Trophoblast cell (in vitro differentiated cells and primary cell): ENCODE measurements at regions not wholly inside any gene's neighbourhood (a gene's known extent, or its start where the extent isn't known, plus 50 kb on each side); places are given as distances from the start of the nearest gene placed in this dataset.

Experiments used
- DNase-seq, 2 donors: peaks; one replicate each; pipeline ENCODE4 v3.0.0-alpha.2; 2016
- H2AFZ ChIP-seq: 2 replicates; pipeline ENCODE4 v1.6.1; 2013; ENCODE audit warnings: low read length, moderate library complexity, mild to moderate bottlenecking; ENCODE audit not compliant: insufficient read depth, poor library complexity
- H2AK5ac ChIP-seq: 2 replicates; pipeline ENCODE4 v1.6.1; 2013; ENCODE audit warnings: mild to moderate bottlenecking, low read length
- H2BK120ac ChIP-seq: 2 replicates; pipeline ENCODE4 v1.6.1; 2013; ENCODE audit warnings: low read length, mild to moderate bottlenecking, moderate library complexity; ENCODE audit not compliant: insufficient read depth, poor library complexity
- H2BK12ac ChIP-seq: 2 replicates; pipeline ENCODE4 v1.6.1; 2013; ENCODE audit warnings: mild to moderate bottlenecking, low read length, moderate library complexity
- H2BK5ac ChIP-seq: 2 replicates; pipeline ENCODE4 v1.6.1; 2013; ENCODE audit warnings: low read length, low read depth, moderate library complexity, mild to moderate bottlenecking; ENCODE audit not compliant: poor library complexity
- H3K14ac ChIP-seq: 2 replicates; pipeline ENCODE4 v1.6.1; 2013; ENCODE audit warnings: mild to moderate bottlenecking, low read length
- H3K18ac ChIP-seq: 2 replicates; pipeline ENCODE4 v1.6.1; 2013; ENCODE audit warnings: mild to moderate bottlenecking, low read length
- H3K23ac ChIP-seq: 2 replicates; pipeline ENCODE4 v1.6.1; 2013; ENCODE audit warnings: low read length
- H3K27ac ChIP-seq: 2 replicates; pipeline ENCODE4 v1.5.1; 2013; ENCODE audit warnings: low read depth, mild to moderate bottlenecking, inconsistent platforms, low read length, moderate library complexity
- H3K27me3 ChIP-seq: 2 replicates; pipeline ENCODE4 v1.6.1; 2013; ENCODE audit warnings: inconsistent platforms, mild to moderate bottlenecking, low read length, moderate library complexity; ENCODE audit not compliant: insufficient read depth
- H3K36me3 ChIP-seq, 2 experiments: 1 replicate in 1 of 2; 2 replicates in 1 of 2; pipeline ENCODE4 v1.6.1; 2013; ENCODE audit warnings: low read length in 2 of 2, mild to moderate bottlenecking in 2 of 2, moderate library complexity in 1 of 2; ENCODE audit not compliant: insufficient read depth in 2 of 2, control insufficient read depth in 1 of 2
- H3K4ac ChIP-seq: 2 replicates; pipeline ENCODE4 v1.6.1; 2013; ENCODE audit warnings: low read depth, mild to moderate bottlenecking, low read length, moderate library complexity
- H3K4me1 ChIP-seq, 2 experiments: 1 replicate in 1 of 2; 2 replicates in 1 of 2; pipeline ENCODE4 v1.6.1; 2013; ENCODE audit warnings: low read length in 2 of 2, mild to moderate bottlenecking in 2 of 2, moderate library complexity in 1 of 2; ENCODE audit not compliant: insufficient read depth in 2 of 2, control insufficient read depth in 1 of 2
- H3K4me2 ChIP-seq: 2 replicates; pipeline ENCODE4 v1.6.1; 2013; ENCODE audit warnings: inconsistent platforms, mild to moderate bottlenecking, low read length, moderate library complexity
- H3K4me3 ChIP-seq: 2 replicates; pipeline ENCODE4 v1.5.1; 2013; ENCODE audit warnings: mild to moderate bottlenecking, low read depth, low read length, inconsistent platforms
- H3K79me1 ChIP-seq: one replicate; pipeline ENCODE4 v1.6.1; 2013; ENCODE audit warnings: low read length
- H3K79me2 ChIP-seq: 2 replicates; pipeline ENCODE4 v1.6.1; 2013; ENCODE audit warnings: low read length, mild to moderate bottlenecking; ENCODE audit not compliant: control insufficient read depth, insufficient read depth, poor library complexity
- H3K9ac ChIP-seq: 2 replicates; pipeline ENCODE4 v1.6.1; 2013; ENCODE audit warnings: mild to moderate bottlenecking, low read length
- H3K9me3 ChIP-seq: 2 replicates; pipeline ENCODE4 v1.6.1; 2013; ENCODE audit warnings: low read depth, mild to moderate bottlenecking, control low read depth, inconsistent platforms, low read length; ENCODE audit not compliant: insufficient read depth
- H4K12ac ChIP-seq: 2 replicates; pipeline ENCODE4 v1.6.1; 2013; ENCODE audit warnings: low read depth, mild to moderate bottlenecking, low read length, moderate library complexity
- H4K8ac ChIP-seq: 2 replicates; pipeline ENCODE4 v1.6.1; 2013; ENCODE audit warnings: low read depth, mild to moderate bottlenecking, low read length, moderate library complexity
- H4K91ac ChIP-seq: one replicate; pipeline ENCODE4 v1.6.1; 2013; ENCODE audit warnings: low read depth, mild to moderate bottlenecking, low read length, moderate library complexity
- WGBS: extraction: QIAGEN DNeasy Blood & Tissue Kit; methylation state at CpG from one replicate; pipeline ENCODE4 v1.1.7; 2013; ENCODE audit warnings: missing lambda C conversion rate; ENCODE audit not compliant: insufficient read length, insufficient coverage; ENCODE audit errors: extremely low coverage; 5-methylcytosine and 5-hydroxymethylcytosine counted together

DNA sequence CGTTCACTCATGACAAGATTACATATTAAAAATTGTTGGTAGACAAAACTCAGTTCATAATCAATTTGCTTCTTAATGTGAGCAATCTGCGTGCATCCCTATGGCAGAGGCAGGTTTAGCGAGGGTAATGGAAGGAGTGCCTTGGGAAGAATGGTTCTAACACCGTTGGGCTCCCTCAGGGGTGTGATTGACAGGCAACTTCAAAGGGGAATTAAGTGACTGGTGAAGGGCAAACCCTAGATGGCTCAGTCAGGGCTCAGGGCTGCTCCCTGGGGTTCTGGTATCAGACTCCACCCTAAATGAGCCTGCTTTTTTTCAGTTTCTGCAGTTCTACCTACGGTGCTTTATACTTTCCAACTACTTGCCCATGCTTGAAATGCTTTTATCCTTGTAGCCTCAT, 419.5 kb upstream of the CELF4 start:
- Histone ChIP-seq H3K4me1 (no peaks in the 10 kb centered on the region), H3K9ac (no peak overlapping the region), H4K91ac (no peak overlapping the region), H2AFZ (no peak overlapping the region), H2BK5ac (no peak overlapping the region), H2BK120ac (no peak overlapping the region), H3K79me2 (no peaks in the 10 kb centered on the region), H3K14ac (no peak overlapping the region), H2BK12ac (no peak overlapping the region), H3K23ac (no peak overlapping the region), H3K27me3 (no peaks in the 10 kb centered on the region), H3K36me3 (no peaks in the 10 kb centered on the region), H4K8ac (no peak overlapping the region), H3K4ac (no peak overlapping the region), H3K9me3 (no peaks in the 10 kb centered on the region), H4K12ac (no peak overlapping the region), H3K4me2 (no peak overlapping the region), H3K18ac (no peak overlapping the region), H2AK5ac (no peak overlapping the region), H3K4me3 (no peak overlapping the region), H3K79me1 (no peaks in the 10 kb centered on the region), H3K27ac (no peak overlapping the region)
- no CpG with 5 or more reads among the region's 5 CpGs for WGBS
- DNase-seq = no peak

DNA sequence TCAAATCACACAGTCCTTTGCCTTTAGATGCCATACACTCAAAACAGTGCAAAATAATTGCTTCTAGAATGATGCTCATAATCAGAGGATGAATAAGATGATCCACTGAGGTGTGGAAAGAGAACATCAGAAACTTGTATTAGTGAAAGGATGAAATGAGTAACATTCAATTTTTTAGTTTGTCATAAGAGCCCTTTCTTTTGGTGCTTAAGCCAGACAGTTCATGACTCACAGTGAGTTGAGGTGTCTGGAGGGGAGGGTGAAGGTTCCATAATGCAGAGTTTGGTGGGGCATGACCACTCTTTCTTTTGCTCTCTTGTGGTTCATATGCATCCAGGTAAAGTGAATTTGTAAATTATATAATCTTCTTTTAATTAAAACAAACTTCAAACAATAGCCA, 415.0 kb upstream of the CELF4 start:
- H3K4me1 ChIP-seq = no peaks in the 10 kb centered on the region
- H3K23ac ChIP-seq = no peak overlapping the region
- H2AFZ ChIP-seq = no peak overlapping the region
- H3K79me2 ChIP-seq = no peaks in the 10 kb centered on the region
- H2BK12ac ChIP-seq = no peak overlapping the region
- no peak overlapping the region for H2BK5ac ChIP-seq
- no peak overlapping the region for H4K91ac ChIP-seq
- H4K8ac ChIP-seq = no peak overlapping the region
- H2BK120ac ChIP-seq = no peak overlapping the region
- H3K79me1 ChIP-seq = no peaks in the 10 kb centered on the region
- H3K27ac ChIP-seq = no peak overlapping the region
- H3K14ac ChIP-seq = no peak overlapping the region
- H3K18ac ChIP-seq = no peak overlapping the region
- no peaks in the 10 kb centered on the region for H3K36me3 ChIP-seq
- no peaks in the 10 kb centered on the region for H3K9me3 ChIP-seq
- H3K4me2 ChIP-seq = no peak overlapping the region
- no peak overlapping the region for H3K4ac ChIP-seq
- H4K12ac ChIP-seq = no peak overlapping the region
- DNase-seq = no peak
- H3K9ac ChIP-seq = no peak overlapping the region
- no peak overlapping the region for H2AK5ac ChIP-seq
- H3K4me3 ChIP-seq = no peak overlapping the region
- H3K27me3 ChIP-seq = no peaks in the 10 kb centered on the region

DNA sequence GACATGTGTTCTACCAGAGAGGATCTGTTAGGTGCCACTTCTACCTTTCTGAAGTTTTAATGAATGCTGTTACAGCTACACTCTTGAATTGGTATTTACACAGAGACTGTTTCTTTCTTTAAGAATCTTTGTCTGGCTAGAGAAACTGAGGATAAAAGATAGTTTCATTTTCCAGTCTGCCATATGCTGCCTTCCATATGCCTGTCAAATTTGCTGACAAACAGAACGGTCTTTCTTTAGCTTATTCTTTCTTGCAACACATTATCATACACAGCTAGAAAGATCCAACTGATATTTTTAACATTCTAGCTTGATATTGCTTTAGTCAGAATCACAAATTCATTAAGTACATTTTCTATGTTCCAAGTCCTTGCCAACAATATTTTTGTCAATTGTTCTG, 409.8 kb upstream of the CELF4 start:
- Histone ChIP-seq H2BK12ac (no peak overlapping the region), H3K4me2 (no peak overlapping the region), H3K4me3 (no peak overlapping the region), H2BK5ac (no peak overlapping the region), H3K4ac (no peak overlapping the region), H3K27me3 (no peaks in the 10 kb centered on the region), H4K8ac (no peak overlapping the region), H3K14ac (no peak overlapping the region), H3K79me1 (no peaks in the 10 kb centered on the region), H2AFZ (no peak overlapping the region), H3K36me3 (no peaks in the 10 kb centered on the region), H4K91ac (no peak overlapping the region), H3K23ac (no peak overlapping the region), H3K9me3 (no peaks in the 10 kb centered on the region), H2BK120ac (no peak overlapping the region), H3K18ac (no peak overlapping the region), H3K79me2 (no peaks in the 10 kb centered on the region), H4K12ac (no peak overlapping the region), H3K27ac (no peak overlapping the region), H2AK5ac (no peak overlapping the region), H3K4me1 (no peaks in the 10 kb centered on the region), H3K9ac (no peak overlapping the region)
- DNase-seq = no peak
- WGBS = no CpG with 5 or more reads among the region's 1 CpG

DNA sequence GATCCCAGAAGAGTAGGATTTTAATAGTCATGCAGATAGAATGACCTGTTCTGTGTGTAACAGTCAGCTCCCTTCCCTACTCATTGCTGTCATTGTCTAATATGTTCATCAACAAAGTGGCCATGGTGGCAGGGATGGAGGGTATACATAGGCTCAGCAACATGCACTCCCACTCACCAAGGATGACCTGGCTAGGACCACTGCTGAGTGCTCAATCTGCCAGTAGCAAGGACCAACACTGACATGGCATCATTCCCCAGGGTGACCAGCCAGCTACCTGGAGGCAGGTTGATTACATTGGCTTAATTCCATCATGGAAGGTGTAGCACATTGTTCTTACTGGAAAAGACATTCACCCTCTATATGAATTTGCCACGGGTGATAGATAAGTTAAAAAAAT, 401.7 kb upstream of the CELF4 start:
- H3K27ac ChIP-seq = no peak overlapping the region
- no peak overlapping the region for H3K4ac ChIP-seq
- H2AK5ac ChIP-seq = no peak overlapping the region
- H2BK5ac ChIP-seq = no peak overlapping the region
- no peak overlapping the region for H2AFZ ChIP-seq
- H3K79me2 ChIP-seq = no peaks in the 10 kb centered on the region
- H3K23ac ChIP-seq = no peak overlapping the region
- no peak overlapping the region for H3K14ac ChIP-seq
- no peak for DNase-seq
- H2BK12ac ChIP-seq = no peak overlapping the region
- no peaks in the 10 kb centered on the region for H3K27me3 ChIP-seq
- no peak overlapping the region for H3K18ac ChIP-seq
- H3K4me3 ChIP-seq = no peak overlapping the region
- no peak overlapping the region for H4K12ac ChIP-seq
- H3K4me1 ChIP-seq = no peaks in the 10 kb centered on the region
- H4K91ac ChIP-seq = no peak overlapping the region
- no peak overlapping the region for H4K8ac ChIP-seq
- no peaks in the 10 kb centered on the region for H3K36me3 ChIP-seq
- H3K9ac ChIP-seq = peak overlapping the region; percentile 9
- H3K4me2 ChIP-seq = no peak overlapping the region
- no peak overlapping the region for H2BK120ac ChIP-seq
- peaks cover 2% of the 10 kb centered on the region for H3K9me3 ChIP-seq
- H3K79me1 ChIP-seq = no peaks in the 10 kb centered on the region
- no CpG with 5 or more reads among the region's 1 CpG for WGBS

DNA sequence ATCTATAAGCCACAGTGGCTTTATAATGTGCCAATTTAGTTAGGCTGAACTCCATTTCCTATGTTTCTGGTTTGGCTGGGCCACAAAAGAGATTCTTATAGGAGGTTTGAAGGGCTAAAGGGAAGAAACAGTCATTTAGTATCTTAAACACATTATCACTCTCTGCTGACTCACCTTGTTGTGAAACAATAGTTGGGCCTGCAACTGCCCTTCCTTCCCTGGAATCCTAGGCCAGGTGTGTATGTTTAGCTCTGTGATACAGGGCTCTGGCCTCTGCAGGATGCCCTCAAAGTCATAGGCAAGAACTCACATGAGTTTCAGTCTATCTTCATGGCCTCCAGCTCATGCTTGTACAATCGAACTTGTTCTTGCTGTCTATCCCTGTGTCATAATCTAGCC, 400.0 kb upstream of the CELF4 start:
- Histone ChIP-seq H3K9ac (no peak overlapping the region), H3K23ac (no peak overlapping the region)
- no CpG with 5 or more reads among the region's 1 CpG for WGBS

More for the DNA sequence above, 400.0 kb upstream of the CELF4 start:
- Histone ChIP-seq H2AFZ (no peak overlapping the region), H3K4me3 (no peak overlapping the region), H2BK12ac (no peak overlapping the region), H4K8ac (no peak overlapping the region), H2BK120ac (no peak overlapping the region), H3K27ac (no peak overlapping the region), H3K4ac (no peak overlapping the region), H3K4me2 (no peak overlapping the region), H2AK5ac (no peak overlapping the region), H3K27me3 (no peaks in the 10 kb centered on the region), H3K9me3 (peaks cover 2% of the 10 kb centered on the region), H3K14ac (no peak overlapping the region), H2BK5ac (no peak overlapping the region), H4K12ac (no peak overlapping the region), H4K91ac (no peak overlapping the region), H3K18ac (no peak overlapping the region), H3K79me1 (no peaks in the 10 kb centered on the region), H3K79me2 (no peaks in the 10 kb centered on the region), H3K4me1 (no peaks in the 10 kb centered on the region), H3K36me3 (no peaks in the 10 kb centered on the region)
- DNase-seq = peak in 1 of 2 donors; percentile 6
